ENCODE measurements at regions not wholly inside any gene's neighbourhood (a gene's known extent, or its start where the extent isn't known, plus 50 kb on each side); places are given as distances from the start of the nearest gene placed in this dataset.

DNA sequence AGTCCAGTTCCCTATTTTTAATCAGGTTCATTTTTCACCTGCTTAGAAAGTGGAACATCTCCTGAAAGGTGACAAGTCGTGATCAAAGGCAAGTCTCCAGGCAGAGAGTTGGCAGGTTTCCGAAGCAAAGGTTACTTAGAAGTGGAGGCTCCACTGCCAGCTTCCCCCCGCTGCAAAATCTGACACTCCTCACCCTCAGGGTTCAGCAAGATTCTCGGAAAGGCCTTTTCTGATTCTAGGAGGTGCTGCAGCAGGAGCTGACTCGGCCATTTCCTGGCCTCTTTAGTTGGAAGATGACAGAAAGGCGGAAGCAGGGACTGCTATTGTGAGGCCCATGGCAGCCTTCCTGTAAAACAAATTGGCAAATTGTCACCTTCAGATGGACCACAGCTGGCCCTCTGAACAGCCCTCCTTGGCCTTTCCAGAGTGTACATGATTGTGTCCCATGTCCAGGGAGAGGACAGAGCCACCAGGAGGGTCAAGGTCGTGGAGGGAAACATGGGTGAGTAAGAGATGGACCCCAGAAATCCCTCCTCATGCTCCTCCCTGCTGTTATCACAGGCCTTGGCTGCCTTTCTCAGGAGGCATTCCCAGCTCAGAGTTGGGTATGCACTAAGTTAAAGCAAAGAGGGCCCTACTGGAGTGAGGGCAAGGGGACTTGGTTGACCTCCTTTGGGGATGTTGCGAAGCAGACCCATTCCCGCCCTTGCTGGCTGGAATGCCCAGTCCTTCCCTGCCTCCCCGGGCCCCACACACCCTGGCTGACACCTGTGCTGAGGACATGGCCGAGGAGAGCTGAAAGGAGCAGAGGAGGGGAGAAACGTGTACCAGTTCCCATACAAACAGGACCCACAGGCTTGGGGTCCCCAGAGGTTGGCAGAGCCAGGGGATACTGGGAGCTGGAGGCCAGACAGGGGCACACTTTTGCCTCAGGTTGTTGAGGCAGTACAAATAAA is 115.5 kb upstream of the IRF2BP2 start:
- DNase-seq = peak; percentile 29

DNA sequence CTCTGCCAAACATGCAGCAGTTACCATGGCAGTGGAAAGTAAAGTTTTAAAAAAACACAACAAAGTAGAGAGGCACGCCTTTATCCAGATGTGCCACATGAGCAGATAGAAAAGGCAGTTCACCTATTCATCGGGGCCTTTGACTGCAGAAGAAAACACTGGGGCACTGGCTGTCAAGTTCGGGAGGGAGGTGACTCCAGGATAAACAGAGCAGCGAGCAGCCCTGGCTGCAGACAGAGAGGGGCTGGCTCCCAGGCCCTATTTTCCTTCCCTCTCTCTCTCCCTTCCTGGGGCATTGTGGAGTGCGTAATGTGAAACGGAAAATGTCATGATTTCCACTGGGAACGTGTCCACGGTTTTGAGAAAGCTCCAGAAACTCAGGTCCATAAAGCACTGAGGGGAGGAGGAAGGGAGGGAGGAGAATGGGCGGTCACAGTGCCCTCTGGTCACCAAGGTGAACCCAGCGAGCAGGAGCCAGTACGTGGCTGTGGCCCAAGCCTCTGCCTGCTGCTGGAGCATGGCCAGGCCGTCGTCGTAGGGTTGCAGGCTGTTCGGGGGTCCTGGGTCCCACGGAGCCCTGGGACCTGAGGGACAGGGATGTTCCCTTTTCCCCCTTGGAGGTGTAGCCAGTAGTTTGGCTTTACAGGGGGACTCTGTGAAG is 114.7 kb upstream of the IRF2BP2 start:
- DNase-seq = no peak

DNA sequence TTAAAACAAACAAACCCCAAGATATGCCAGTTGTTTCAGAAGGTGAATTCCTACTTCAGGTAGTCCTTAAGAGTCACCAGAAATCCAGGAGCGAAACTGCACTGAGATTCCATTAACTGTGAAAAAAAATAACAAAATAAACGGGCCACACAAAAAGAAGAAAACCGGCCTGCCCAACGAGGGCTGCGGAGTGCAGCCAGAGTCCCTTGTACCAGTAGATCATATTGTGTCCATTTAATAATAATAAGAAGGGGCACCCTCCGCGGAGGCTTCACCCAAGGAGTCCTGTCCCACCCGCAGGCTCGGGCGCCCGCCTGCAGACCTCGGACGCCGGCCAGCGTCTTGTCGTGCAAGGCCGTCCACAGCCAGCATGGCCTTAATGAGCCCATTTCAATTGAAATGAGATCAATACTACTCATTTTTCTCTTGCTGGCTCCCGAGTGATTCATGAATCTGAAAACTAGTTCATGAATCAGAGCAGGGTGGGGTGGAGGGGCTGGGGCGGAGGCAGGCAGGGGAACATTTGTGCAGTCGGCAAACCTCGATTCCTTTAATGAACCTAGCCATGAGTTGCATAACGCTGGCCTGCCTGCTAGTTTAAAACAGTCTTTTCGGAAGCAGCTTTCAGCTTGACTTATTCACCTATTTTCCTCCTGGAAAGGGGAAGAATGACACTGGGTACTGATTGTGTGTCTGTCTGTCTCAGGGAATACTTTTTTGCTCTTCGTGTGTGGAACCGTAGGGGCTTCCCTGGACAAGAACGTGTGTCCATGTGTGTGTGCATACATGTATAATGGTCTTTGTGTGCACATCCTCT is 113.1 kb upstream of the IRF2BP2 start:
- DNase-seq = peak; percentile 61

DNA sequence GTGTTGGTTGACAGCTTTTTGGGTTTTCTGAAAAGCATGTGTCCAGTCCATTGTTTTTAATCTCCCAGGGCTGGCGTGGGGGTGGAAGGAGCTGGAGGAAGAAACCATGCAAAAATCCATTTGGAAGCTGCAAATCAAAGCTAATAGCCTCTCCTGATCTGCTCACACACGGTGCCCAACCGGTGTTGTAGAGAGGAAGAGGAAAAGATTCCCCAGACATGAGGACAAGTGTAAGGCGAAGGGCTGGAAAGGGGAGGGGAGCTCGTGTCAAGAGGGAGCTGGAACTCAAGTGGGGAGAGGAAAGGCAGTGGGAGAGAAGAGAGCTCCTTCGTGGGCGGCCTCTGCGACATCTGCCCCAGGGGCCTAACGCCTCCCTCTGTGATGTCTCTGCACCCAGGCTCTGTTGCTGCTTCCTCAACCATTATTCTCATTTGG is 112.3 kb upstream of the IRF2BP2 start:
- no peak for DNase-seq

DNA sequence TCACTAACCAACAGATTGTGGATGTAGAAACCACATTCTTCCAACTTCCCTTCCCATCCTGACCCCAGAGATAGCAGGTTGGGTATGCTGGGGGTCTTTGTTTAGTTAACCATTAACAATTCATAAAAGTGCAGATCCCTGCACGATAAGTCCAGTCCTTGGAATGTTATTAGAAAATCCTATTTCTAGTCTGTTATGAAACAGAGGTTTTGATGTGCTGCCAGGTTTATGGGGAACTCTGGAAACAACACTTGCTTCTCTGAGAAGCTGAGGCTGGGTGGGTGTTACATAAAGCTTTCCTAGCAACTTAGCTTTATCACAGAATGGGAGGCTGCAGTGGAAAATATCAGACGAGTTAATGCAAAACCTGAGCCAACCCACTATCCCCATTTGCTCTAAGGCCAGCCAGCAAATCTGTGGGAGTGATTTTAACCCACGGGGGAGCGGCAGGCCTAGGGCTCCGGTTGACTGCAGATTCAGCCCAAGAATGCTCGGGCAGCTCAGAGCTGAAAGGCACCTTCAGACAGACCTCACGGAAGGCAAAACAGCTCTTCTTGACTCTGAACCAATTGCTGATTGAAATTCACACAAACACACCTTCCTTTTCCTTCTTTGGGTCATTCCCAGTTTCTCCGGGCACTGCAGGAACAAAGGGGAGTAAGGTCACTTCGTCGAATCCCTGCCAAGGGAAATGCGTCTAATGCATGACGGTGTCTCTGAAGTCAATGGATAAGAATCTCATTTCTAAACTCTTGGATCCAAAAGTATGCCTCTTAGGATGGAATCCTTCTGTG is 111.7 kb upstream of the IRF2BP2 start:
- DNase-seq = no peak

DNA sequence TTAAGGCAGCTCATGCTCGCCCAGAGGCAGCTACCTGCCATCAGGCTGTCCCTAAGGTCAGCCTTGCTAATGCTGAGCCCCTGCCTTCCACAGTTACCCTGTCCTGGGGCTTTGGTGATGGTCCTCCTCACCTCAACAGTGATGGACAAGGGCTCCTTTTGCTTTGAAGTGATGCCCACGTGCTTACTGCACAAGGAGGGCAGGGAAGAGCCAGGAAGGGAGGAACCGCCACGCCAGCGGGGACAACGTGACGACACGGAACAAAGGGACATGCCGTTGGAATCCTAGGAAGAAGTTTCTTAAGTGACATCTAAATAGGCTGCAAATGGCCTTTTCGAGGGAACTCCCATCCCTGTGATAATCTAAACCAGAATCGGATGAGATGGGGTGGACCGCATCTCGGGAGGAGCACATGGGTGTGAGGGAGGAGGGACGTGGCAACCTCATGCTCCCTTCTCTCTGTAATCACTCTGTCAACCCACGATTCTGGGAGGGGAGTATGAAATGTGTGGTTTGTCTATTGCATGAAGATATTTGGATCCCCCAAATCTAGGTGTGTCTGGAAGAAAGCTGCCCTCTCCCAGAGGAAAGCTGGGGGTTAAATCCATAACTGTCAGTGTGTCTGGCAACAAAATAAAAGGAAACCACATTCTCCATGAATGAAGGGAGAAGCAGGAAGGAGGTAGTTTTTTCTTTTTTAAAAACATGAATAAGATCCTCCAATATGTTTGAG is 110.9 kb upstream of the IRF2BP2 start:
- DNase-seq = no peak

DNA sequence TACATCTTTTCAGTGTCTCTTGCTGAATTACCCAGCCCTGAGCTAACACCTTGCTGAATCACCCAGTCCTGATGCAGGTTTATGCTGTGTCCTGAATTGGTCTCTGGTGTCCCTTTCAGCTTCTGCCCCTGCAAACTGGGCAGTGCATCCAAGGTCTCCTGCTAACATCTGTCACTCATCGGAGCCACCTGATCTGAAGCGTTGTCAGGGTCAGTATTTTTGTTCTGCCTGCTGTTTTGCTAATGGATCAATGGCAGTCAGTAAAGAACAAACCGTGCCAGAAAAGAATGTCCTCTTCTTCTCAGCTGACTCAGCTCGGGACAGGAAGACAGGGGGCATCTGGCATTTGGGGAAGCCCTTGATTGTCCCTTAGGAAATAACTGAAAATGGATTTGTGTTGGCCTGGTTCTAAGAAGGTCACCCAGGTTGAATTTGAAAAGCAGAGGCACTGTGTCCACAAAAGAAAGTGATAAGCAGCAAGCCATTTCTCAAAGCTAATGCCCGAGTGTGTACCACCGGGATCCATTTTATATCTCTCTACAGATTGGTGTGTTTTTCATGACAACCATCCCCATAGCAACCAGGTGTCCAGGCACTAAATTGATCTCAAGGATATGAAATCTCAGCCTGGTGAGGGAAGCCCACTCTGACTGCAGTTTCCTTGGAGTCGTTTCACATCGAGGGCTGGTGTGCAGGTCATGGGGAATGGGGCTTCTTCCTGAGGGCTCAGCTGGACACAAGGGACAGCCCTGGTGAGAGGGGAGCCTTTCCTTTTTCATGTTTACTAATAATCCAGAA is 109.7 kb upstream of the IRF2BP2 start:
- DNase-seq = no peak

DNA sequence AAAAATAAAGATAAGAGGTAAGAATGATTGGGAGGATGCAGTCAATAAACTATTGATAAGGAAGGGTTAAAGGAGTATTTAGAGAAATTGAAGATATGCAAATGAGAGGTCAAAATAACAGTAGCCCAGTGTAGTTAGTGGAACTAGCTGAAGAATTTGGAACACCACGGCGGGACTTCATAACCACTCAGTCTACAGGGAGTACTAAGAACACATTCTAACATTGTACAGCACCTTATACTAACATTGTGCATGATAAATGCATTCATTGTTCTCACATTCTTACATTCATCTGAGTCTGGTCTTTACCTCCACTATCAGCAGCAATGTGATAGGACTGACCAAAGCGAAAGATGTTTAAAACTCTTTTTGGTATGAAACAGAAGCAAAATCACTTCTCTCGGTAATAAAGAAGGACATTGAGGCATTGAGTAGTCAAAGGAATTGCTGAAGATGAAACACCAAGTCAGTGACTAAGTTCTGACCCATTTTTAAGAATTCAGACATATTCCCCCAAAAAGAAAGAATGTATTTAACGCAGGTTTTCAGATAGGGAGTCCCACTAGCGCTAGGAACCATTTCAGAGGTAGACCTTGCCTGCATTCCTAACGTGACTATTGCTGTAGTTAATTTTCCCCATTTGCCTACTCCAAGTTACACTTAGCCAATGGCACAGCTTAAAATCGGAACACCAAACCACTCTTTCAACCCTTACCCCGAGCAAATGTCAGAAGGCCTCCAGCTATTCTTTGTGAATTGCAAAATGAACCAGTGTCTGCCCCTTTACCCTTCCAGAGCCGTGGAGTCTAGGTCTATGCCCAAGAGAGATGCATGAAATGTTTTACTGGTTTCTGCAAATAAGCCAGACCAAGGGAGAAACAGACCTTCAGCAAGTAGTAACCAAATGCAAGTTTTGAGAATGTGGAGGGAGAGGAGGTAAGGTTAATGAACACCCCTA is 108.8 kb upstream of the IRF2BP2 start:
- no peak for DNase-seq

DNA sequence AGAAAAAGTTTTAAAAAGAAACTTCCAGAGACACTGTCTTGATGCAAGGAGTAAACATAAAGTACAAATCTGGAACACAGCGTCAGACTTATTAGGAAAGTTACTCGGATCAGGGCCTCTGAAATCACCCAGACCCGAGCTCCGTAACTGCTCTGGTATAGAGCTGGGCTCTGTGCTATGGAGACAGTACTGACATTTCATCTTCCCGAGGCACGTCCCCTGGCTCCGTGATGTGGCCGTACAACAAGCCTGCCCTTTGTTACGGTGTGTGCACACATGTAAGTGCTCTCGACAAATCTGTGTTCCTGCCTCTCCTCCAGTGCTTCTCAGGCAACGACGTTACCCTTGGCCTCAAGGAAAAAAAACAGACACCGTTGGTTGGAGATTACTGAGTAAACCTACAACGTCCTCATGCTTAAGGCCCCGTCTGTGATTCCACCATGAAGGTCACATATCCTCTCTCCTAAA is 107.0 kb upstream of the IRF2BP2 start:
- no peak for DNase-seq

DNA sequence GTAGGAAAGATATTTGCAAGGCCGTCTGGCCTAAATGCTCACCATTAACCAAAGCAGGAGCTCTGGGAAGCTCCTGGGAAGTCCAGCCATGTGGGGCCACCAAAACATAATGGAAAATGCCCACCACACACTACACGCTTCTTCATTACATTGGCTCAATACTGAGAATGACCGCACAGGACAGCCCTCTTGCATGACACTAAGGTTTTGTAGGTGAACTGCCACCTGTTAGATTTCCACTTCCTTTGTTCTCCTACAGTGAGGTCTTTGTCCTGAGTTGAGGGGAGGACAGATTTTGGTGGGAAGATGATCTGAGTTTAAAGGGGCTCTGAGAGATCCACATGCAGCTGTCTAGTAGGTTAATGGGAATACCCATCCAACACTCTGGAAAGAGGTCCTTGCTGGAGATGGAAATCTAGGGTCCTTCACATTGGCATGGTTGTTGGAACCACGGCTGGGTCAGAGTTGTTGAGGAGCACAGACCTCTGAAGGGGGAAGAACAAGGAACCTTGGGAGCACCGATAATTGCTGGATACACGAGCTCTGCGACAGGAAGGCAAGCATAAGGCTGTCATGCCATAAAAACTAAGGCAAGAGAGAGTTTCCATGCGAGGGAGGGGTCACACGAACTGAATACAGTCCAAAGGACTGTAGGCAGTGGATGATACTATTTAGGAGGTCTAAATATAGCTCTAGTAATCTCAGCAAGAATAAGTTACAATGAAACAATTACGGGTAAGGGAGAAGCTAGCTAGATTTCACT is 105.5 kb upstream of the IRF2BP2 start:
- DNase-seq = no peak

DNA sequence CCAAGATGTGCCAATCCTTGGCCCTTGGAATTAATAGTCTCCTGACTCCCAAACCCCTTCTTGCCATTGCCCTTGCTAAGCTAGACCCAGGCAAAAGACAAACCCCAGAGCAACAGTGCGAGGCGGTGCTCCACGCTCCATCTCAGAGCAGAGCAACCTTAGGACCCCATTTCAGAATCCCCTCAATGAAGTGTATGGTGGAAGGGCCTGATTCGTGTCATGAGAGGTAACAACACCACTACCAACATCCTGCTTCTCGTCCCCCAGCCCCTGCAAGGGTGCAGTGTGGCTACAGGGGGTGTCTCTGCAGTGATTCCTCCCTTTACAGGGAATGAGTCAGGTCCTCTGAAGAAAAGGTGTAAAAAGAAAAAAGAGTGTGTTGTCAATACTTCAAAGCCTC is 103.9 kb upstream of the IRF2BP2 start:
- no peak for DNase-seq

DNA sequence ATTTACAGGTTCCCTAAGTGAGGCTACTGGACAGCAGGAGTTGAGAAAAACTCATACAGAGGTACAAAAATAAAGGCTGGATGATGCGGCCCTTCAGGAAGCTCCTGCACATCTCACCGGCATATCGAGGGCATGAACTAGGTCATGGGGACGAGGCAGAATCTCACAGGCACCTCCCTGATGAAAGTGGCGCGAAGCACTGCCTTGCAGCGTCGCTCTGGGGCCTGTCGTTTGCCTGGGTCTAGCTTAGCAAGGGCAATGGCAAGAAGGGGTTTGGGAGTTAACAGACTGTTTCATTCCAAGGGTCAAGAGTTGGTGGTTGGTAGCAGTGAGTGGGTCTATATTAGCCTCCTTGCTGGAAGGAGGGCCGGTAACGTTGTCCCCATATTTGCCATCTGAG is 103.5 kb upstream of the IRF2BP2 start:
- no peak for DNase-seq

DNA sequence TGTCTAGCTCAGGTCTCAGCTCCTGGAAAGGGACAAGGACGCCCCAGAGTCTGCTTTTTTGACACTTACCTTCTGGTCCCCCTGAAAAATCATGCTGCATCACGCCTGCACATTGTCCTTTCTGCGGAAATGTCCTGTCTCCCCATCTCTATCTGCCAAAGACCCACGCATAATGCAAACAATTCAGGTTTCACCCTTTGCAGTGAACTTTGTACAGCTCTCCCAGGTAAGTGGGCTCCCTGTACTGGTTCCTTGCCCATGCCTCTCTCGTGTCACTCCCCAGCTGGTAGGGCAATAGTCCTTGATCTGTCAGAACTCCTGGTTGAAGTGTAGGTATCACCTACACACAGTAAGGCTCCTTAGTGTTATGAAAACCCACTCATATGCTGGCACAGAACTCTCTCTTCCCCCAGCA is 102.9 kb upstream of the IRF2BP2 start:
- no peak for DNase-seq

DNA sequence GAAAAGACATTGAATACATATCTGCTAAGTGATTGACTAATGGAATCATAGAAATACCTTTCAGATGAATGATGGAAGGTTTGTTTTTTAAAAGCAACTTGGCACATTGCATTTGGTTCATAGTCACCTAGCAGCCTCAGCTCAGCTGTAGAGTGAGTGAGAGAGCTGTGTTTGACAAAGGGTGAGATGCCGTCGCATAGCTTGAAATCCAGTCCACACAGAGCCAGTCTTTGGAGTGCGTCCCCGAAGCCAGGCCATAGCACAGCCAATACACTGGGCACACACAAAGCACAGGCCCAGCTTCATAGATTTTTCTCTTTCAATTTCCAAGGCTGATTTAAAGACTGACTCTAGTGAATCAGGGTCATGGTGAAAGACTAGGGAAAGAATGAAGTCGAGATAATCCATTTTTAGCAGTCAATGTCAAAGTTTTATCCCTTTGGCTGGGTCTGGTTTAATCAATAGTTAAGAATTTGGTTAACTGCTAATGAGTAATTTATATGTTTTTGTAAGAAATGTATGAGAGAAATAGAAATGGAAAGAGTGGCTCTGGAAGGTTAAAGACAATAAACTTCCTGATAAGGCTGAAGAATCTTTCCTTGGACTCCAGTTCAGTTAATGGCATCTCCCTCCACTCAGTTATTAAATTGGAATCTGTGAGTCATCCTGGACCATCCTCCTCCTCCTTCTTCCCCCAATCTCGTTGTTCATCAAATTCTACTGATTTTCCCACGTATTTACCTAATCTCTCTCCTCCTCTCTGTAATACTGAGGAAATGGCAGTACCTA is 101.2 kb upstream of the IRF2BP2 start:
- DNase-seq = no peak

DNA sequence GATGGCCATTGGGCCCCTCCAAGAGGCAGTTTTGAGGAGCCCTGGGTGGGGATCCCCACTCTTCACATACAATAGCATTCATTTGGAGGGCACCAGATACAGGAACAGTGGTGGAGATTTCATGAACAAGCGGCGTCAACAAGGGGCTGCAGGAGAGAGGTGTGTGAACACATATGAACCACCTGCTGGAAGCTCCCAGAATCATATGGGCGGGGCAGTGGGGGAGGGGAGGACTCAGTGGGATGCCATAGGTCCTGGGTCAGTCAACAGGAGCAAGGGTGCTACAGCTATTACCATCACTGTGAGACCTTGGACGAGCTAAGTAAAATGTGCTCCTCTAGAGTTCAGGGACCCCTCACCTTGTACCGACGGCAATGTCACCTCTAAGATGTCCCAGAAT is 100.4 kb upstream of the IRF2BP2 start:
- DNase-seq = no peak

DNA sequence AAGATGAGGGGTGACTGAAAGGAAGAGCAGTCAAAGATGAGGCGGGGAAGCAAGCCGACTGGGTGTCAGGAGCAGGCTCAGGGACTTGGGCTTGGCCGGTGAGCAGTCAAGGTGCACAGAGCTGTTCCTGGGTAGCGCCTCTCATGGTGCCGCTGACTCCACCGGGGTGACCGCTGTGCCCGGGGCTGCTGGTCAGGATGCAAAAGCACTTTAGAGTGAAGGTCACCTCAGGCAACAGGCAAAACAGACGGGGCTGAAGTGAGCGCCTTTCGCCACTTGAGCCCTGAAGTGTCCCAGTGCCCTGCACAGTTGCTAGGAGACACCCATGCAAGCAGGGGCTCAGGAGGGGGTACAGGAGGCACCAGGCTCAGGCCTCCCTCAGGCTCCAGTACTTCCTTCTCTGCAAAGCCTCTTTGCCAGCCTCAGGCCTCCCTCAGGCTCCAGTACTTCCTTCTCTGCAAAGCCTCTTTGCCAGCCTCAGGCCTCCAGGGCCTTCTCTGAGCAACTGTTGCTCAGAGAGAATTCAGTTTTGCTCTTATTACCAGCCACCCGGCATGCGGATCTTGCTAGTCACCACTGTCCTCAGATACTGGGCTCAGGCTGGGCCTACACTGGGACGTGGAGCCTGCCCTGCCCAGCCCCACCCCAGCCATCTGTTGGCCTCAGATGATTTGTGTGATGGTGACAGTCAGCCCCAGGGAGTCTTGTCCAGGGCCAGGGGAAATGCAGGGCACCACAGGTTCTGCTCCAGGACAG is 99.7 kb upstream of the IRF2BP2 start:
- no peak for DNase-seq
